Keratinocyte (primary cell): ENCODE measurements at regions not wholly inside any gene's neighbourhood (a gene's known extent, or its start where the extent isn't known, plus 50 kb on each side); places are given as distances from the start of the nearest gene placed in this dataset.

Experiments
- DNase-seq: peaks from one replicate; pipeline ENCODE4 v3.0.0-alpha.2; 2011; ENCODE audit warnings: low read depth, missing footprints, low spot score
- FAIRE-seq: peaks from 2 replicates; lab custom pipeline; 2011; peaks lifted over from hg19 to GRCh38; lab: Jason Lieb, UNC
- H2AFZ ChIP-seq: 2 replicates; pipeline ENCODE4 v1.6.0; 2012; ENCODE audit warnings: low read length, control low read depth, inconsistent platforms; ENCODE audit not compliant: control insufficient read depth
- H3K27ac ChIP-seq: 2 replicates; pipeline ENCODE4 v1.5.1; 2011; ENCODE audit warnings: low read length; ENCODE audit not compliant: control insufficient read depth, insufficient read depth
- H3K27me3 ChIP-seq: 3 replicates; pipeline ENCODE4 v1.6.0; 2011; ENCODE audit warnings: low read length; ENCODE audit not compliant: control insufficient read depth, insufficient read depth; ENCODE audit errors: extremely low read depth
- H3K36me3 ChIP-seq, 2 experiments: 2 replicates in 1 of 2; 3 replicates in 1 of 2; pipeline ENCODE4 v1.5.1; 2011; ENCODE audit warnings: low read length in 2 of 2, mild to moderate bottlenecking in 1 of 2; ENCODE audit not compliant: control insufficient read depth in 2 of 2, insufficient read depth in 2 of 2; ENCODE audit errors: extremely low read depth in 1 of 2
- H3K4me1 ChIP-seq: 3 replicates; pipeline ENCODE4 v1.5.1; 2011; ENCODE audit warnings: low read length; ENCODE audit not compliant: control insufficient read depth, insufficient read depth; ENCODE audit errors: extremely low read depth
- H3K4me2 ChIP-seq: 3 replicates; pipeline ENCODE4 v1.6.0; 2011; ENCODE audit warnings: low read depth, low read length; ENCODE audit not compliant: control insufficient read depth, insufficient read depth; ENCODE audit errors: extremely low read depth
- H3K4me3 ChIP-seq, 3 experiments: fragments of 200-600 bp in 1 of 3; sonication (generic) in 1 of 3; 2 replicates in 2 of 3; 3 replicates in 1 of 3; pipeline ENCODE4 v1.5.1; 2011 to 2016; ENCODE audit warnings: low read length in 3 of 3, mild to moderate bottlenecking in 3 of 3, control low read depth in 2 of 3, inconsistent platforms in 1 of 3, low read depth in 1 of 3, mixed read lengths in 1 of 3, mixed run types in 1 of 3, moderate library complexity in 1 of 3; ENCODE audit not compliant: control insufficient read depth in 2 of 3, insufficient read depth in 2 of 3; ENCODE audit errors: extremely low read depth in 1 of 3
- H3K79me2 ChIP-seq: 2 replicates; pipeline ENCODE4 v1.6.0; 2012; ENCODE audit warnings: low read length; ENCODE audit not compliant: control insufficient read depth, insufficient read depth
- H3K9ac ChIP-seq: 3 replicates; pipeline ENCODE4 v1.6.0; 2011; ENCODE audit warnings: low read length; ENCODE audit not compliant: control insufficient read depth, insufficient read depth; ENCODE audit errors: extremely low read depth
- H3K9me1 ChIP-seq: 3 replicates; pipeline ENCODE4 v1.6.0; 2011; ENCODE audit warnings: low read length; ENCODE audit not compliant: control insufficient read depth, insufficient read depth; ENCODE audit errors: extremely low read depth
- H3K9me3 ChIP-seq: 2 replicates; pipeline ENCODE4 v1.5.1; 2012; ENCODE audit warnings: low read depth, low read length; ENCODE audit not compliant: control insufficient read depth
- H4K20me1 ChIP-seq: 3 replicates; pipeline ENCODE4 v1.6.0; 2011; ENCODE audit warnings: low read length; ENCODE audit not compliant: control insufficient read depth, insufficient read depth; ENCODE audit errors: extremely low read depth
- EZH2 ChIP-seq: IDR thresholded peaks from one replicate; pipeline ENCODE4 v1.6.1; 2012; ENCODE audit warnings: inconsistent platforms, mild to moderate bottlenecking, low read length, moderate library complexity
- dilution Hi-C: fragments of 300-500 bp; cut with MboI; formaldehyde crosslinking; loops from one replicate; pipeline ENCODE4 v1.7.0; 2020; ENCODE audit warnings: low sequenced_read_pairs; ENCODE audit not compliant: extremely low pct_ligation_motif_present
- TF ChIP-seq, protein P1 (sequence below), 3 experiments: IDR thresholded peaks in 1 of 3; conservative IDR thresholded peaks in 1 of 3; optimal IDR thresholded peaks in 1 of 3; 2 replicates in 2 of 3; 3 replicates in 1 of 3; pipeline versions ENCODE3 to v1.5.1; 2011; ENCODE audit warnings: low read length in 3 of 3, mild to moderate bottlenecking in 3 of 3, moderate library complexity in 2 of 3, control low read depth in 1 of 3, inconsistent platforms in 1 of 3; ENCODE audit not compliant: insufficient read depth in 2 of 3; ENCODE audit errors: extremely low read depth in 1 of 3

GRCh38 chr11:80826808-80827207 is 1386.0 kb upstream of the TENM4 start:
- TF ChIP-seq EZH2 = no peak
- TF ChIP-seq, protein P1, sequence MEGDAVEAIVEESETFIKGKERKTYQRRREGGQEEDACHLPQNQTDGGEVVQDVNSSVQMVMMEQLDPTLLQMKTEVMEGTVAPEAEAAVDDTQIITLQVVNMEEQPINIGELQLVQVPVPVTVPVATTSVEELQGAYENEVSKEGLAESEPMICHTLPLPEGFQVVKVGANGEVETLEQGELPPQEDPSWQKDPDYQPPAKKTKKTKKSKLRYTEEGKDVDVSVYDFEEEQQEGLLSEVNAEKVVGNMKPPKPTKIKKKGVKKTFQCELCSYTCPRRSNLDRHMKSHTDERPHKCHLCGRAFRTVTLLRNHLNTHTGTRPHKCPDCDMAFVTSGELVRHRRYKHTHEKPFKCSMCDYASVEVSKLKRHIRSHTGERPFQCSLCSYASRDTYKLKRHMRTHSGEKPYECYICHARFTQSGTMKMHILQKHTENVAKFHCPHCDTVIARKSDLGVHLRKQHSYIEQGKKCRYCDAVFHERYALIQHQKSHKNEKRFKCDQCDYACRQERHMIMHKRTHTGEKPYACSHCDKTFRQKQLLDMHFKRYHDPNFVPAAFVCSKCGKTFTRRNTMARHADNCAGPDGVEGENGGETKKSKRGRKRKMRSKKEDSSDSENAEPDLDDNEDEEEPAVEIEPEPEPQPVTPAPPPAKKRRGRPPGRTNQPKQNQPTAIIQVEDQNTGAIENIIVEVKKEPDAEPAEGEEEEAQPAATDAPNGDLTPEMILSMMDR (optimal IDR thresholded peaks at IDR 0.05 in 1 of 3, IDR thresholded peaks at IDR 0.05 in 1 of 3, conservative IDR thresholded peaks at IDR 0.05 in 1 of 3; ENCODE audit: extremely low read depth in 1 of 3, insufficient read depth in 2 of 3, low read length in 3 of 3) = no peak
- no peak for FAIRE-seq
- dilution Hi-C loops = no loop called here

DNA sequence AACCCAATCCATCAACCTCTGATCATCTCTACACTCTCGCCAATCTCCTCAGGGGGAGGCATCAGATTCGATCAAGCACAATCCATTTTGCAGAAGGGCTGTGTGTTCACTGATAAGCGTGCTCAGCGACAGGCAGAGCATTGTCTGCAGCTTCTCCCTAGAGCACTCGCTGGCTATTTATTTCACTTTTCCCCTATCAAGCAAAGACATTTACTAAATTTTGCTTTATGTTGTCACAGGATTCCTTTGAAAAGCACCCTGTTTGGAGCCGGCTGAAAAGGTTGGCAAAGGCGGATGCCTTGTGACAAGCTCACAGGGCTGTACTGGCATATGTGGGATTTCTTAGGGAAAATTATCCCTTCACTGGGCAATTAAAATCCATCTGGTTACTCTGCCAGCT is 1381.5 kb upstream of the TENM4 start:
- no peak overlapping the region for H2AFZ ChIP-seq
- H3K9me1 ChIP-seq = no peaks in the 10 kb centered on the region
- H4K20me1 ChIP-seq = no peaks in the 10 kb centered on the region
- TF ChIP-seq, protein P1 (optimal IDR thresholded peaks at IDR 0.05 in 1 of 3, IDR thresholded peaks at IDR 0.05 in 1 of 3, conservative IDR thresholded peaks at IDR 0.05 in 1 of 3; ENCODE audit: extremely low read depth in 1 of 3, insufficient read depth in 2 of 3, low read length in 3 of 3) = no peak
- no peak for TF ChIP-seq EZH2
- H3K4me1 ChIP-seq = no peaks in the 10 kb centered on the region
- dilution Hi-C loops = no loop called here
- DNase-seq (no peak), FAIRE-seq (no peak)
- no peak overlapping the region for H3K4me3 ChIP-seq
- H3K27ac ChIP-seq = no peak overlapping the region
- no peaks in the 10 kb centered on the region for H3K79me2 ChIP-seq
- H3K9me3 ChIP-seq = no peaks in the 10 kb centered on the region
- no peaks in the 10 kb centered on the region for H3K27me3 ChIP-seq
- no peaks in the 10 kb centered on the region for H3K36me3 ChIP-seq
- no peak overlapping the region for H3K9ac ChIP-seq
- no peak overlapping the region for H3K4me2 ChIP-seq

More at GRCh38 chr11:80826808-80827207, 1386.0 kb upstream of the TENM4 start:
- H3K36me3 ChIP-seq = no peaks in the 10 kb centered on the region
- no peaks in the 10 kb centered on the region for H3K79me2 ChIP-seq
- H3K9me1 ChIP-seq = no peaks in the 10 kb centered on the region
- H3K4me1 ChIP-seq = no peaks in the 10 kb centered on the region
- no peak overlapping the region for H2AFZ ChIP-seq
- no peak overlapping the region for H3K27ac ChIP-seq
- no peaks in the 10 kb centered on the region for H4K20me1 ChIP-seq
- H3K9me3 ChIP-seq = no peaks in the 10 kb centered on the region
- DNase-seq = no peak
- H3K9ac ChIP-seq = no peak overlapping the region
- no peak overlapping the region for H3K4me3 ChIP-seq
- no peaks in the 10 kb centered on the region for H3K27me3 ChIP-seq
- H3K4me2 ChIP-seq = no peak overlapping the region
